ENCODE measurements at regions not wholly inside any gene's neighbourhood (a gene's known extent, or its start where the extent isn't known, plus 50 kb on each side); places are given as distances from the start of the nearest gene placed in this dataset.

- intact Hi-C loops (cut with DNase I): loop anchor here in 3 of 10 donors (10.0 kb wide), 2 partner anchors 259 to 269 kb away; partner anchors contain the start of gene THBS1 (in 1 of the 3)
- Histone ChIP-seq H3K27ac (no peak overlapping the region), H3K4me1 (peaks cover 0 to 13% (median 0%) of the 10 kb centered on the region in 9 donors)
These were observed 265.6 kb upstream of the THBS1 start for GRCh38 chr15:39315206-39315850.

GRCh38 chr15:39317225-39317624 is 263.7 kb upstream of the THBS1 start:
- intact Hi-C loops (cut with DNase I): loop anchor here in 3 of 10 donors (10.0 kb wide), 2 partner anchors 258 to 268 kb away; partner anchors contain the start of gene THBS1 (in 1 of the 3)
- H3K27ac ChIP-seq: no peak overlapping the region
- H3K9me3 ChIP-seq: peaks cover 0 to 24% (median 11%) of the 10 kb centered on the region in 11 donors
- ATAC-seq (no peak), DNase-seq (no peak)
- no peaks in the 10 kb centered on the region for H3K27me3 ChIP-seq
- 95% methylated on average over 1 of the region's 1 CpG for WGBS, 2 donors
- no peak for TF ChIP-seq CTCF (IDR thresholded peaks at IDR 0.05)
- H3K4me3 ChIP-seq: no peak overlapping the region
- no peaks in the 10 kb centered on the region for H3K36me3 ChIP-seq
- H3K4me1 ChIP-seq: peaks cover 0 to 13% (median 0%) of the 10 kb centered on the region in 9 donors

More at GRCh38 chr15:39315206-39315850, 265.6 kb upstream of the THBS1 start:
- 80 to 86% methylated on average over 1 of the region's 1 CpG for WGBS, 2 donors
- DNase-seq (no peak), ATAC-seq (no peak)
- Histone ChIP-seq H3K27me3 (no peaks in the 10 kb centered on the region), H3K9me3 (peaks cover 0 to 11% (median 5%) of the 10 kb centered on the region in 11 donors), H3K36me3 (no peaks in the 10 kb centered on the region), H3K4me3 (no peak overlapping the region)
- no peak for TF ChIP-seq CTCF (IDR thresholded peaks at IDR 0.05)

- 88% methylated on average over 2 of the region's 2 CpGs for WGBS, 2 donors
- H3K36me3 ChIP-seq: no peaks in the 10 kb centered on the region
- TF ChIP-seq CTCF (IDR thresholded peaks at IDR 0.05): no peak
- ATAC-seq (no peak), DNase-seq (no peak)
- H3K27ac ChIP-seq: no peak overlapping the region
- peaks cover 0 to 24% (median 11%) of the 10 kb centered on the region in 11 donors for H3K9me3 ChIP-seq
- intact Hi-C loops (cut with DNase I): loop anchor here in 3 of 10 donors (10.0 kb wide), 2 partner anchors 257 to 267 kb away; partner anchors contain the start of gene THBS1 (in 1 of the 3)
- no peak overlapping the region for H3K4me3 ChIP-seq
- H3K4me1 ChIP-seq: peaks cover 0 to 10% (median 0%) of the 10 kb centered on the region in 9 donors
- no peaks in the 10 kb centered on the region for H3K27me3 ChIP-seq
These were observed 262.6 kb upstream of the THBS1 start for GRCh38 chr15:39318231-39318630.

GRCh38 chr15:39320355-39320754 is 260.5 kb upstream of the THBS1 start:
- Histone ChIP-seq H3K36me3 (no peaks in the 10 kb centered on the region), H3K9me3 (peaks cover 0 to 24% (median 11%) of the 10 kb centered on the region in 11 donors), H3K4me1 (no peaks in the 10 kb centered on the region), H3K4me3 (no peak overlapping the region), H3K27ac (no peak overlapping the region), H3K27me3 (no peaks in the 10 kb centered on the region)
- TF ChIP-seq CTCF (IDR thresholded peaks at IDR 0.05): no peak
- no peak for ATAC-seq
- intact Hi-C loops (cut with DNase I): no loop called here
- DNase-seq: no peak

All from heart right ventricle (tissue), 16 donors.